SKM-1 (cell line): ENCODE measurements at regions not wholly inside any gene's neighbourhood (a gene's known extent, or its start where the extent isn't known, plus 50 kb on each side); places are given as distances from the start of the nearest gene placed in this dataset.

ENCODE experiments used
- DNase-seq: peaks from one replicate; lab custom pipeline; 2025; ENCODE audit not compliant: unreplicated experiment; lab: John Stamatoyannopoulos, UW

DNA sequence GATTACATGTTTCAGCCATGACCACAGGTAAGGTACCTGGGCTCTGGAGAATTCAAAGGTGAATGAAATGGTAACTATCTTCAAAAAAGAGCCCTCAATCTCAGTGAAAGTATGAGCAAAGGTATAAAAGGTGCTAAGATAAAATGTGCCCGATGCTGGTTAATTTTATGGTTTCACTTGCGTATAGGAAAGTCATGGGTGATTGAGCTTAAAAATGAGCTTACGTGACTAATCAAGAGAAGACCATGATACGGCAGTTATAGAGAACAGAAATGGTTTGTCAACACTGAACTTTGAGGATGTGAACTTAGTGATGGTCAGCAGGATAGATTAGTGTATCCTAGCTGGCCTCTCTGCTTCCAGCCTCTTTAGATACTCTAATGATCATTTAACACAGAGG, 320.1 kb downstream of the DEPDC1B start:
- DNase-seq = no peak

DNA sequence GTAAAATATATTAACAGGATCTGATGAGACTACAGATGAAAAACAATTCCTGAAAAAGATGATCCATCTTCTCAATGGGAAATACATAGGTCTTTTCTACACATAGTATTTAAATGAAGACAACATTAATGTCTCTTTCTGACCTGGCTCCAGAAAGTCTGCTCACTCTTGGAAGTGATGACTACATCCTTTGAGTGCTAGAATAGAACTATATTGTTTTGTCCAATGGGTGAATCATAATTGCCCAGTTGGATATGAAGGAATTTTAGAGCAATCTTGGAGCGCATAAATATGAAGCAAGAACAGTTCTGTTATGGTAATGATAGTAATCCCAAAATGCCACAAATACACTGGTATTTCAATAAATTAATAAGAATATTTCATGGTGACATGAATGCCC, 322.1 kb downstream of the DEPDC1B start:
- DNase-seq = no peak

DNA sequence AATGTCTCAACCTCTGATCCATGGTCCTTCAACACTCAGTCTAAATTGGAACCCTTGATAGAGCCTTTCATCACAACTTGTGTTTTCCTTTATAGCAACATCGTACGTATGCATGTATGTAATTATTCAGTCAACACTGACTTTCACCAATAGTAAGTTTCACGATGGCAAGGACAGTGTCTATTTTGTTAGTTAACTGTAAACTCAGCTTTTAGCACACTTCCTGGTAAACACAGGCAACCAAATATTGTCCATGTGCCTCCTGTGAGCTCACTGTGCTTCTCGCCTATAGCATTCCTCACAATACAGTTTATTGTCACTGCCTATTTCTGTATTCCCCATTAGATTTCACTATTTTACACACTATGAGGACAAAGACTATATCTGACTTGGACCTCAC, 323.1 kb downstream of the DEPDC1B start:
- DNase-seq = no peak

DNA sequence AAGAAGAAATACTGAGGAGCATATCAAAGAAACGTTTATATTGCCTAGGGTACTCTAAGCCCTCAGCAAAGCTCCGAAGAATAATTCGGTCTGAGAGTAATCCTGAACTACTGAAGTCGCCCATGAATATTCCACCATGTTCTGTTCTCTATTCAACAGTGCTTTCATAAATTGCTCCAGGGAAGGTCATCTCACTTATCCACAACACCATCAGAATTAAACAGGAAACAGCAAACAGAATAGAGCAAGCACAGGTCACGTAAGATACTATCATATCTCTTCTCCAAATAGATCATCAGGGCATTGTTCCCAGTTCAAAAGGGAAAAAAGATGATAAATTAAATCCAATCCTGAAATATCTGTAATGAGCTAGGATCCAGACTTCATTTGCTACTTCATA, 325.6 kb downstream of the DEPDC1B start:
- DNase-seq = no peak

DNA sequence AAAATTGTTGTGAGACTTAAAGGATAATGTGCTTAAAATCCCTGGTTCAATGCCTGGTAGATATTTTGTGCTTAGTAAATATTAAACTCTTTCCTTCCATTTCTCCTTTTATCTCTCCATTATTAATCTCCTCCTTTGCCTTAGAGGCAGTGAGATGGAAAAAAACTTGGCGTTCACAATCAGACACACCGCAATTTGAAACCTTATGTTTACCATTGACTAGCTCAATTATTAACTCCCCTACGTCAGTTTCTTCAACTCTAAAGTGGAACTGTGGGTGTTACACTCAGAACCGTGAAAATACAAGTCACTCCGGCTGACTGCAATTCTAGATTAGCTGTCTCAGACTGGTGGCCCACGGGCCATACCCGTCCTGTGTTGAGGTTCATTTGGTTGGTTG, 327.2 kb downstream of the DEPDC1B start:
- DNase-seq = no peak

DNA sequence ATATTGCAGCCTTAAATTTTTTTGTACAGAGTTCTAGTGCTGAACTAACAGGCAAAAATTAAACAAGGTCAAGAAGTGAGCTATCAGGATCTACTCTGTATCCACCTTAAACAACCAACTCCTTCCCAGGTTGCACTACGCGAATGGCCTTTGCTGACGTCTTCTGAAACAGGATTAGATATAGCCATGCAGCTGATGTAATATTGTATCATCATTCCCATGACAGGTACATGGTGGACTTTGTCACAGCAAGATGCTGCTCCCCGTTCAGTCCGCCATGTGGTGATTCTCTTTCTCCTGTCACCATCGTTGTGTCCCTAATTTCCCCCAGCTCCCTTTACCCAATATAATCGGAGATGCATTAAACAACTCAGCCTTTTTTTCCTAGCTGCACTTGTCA, 328.9 kb downstream of the DEPDC1B start:
- DNase-seq = no peak

DNA sequence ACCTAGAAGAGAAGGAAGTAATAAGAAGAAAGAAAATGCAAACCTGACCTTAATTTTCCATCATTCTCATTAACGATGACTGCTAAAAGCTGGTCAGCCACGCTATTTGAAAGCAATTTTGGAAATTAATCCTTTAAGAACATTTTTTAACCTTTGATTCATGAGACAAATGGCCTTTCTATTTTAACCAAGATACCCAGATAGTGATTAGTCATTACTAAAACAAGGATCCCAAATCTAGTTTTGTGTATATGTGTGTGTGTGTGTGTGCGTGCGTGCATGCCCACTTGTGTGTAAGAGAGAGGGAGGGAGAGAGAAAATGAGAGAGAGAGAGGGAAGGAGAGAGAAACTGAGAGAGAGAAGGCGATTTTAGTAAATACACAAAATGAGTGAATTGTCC, 329.5 kb downstream of the DEPDC1B start:
- DNase-seq = no peak

DNA sequence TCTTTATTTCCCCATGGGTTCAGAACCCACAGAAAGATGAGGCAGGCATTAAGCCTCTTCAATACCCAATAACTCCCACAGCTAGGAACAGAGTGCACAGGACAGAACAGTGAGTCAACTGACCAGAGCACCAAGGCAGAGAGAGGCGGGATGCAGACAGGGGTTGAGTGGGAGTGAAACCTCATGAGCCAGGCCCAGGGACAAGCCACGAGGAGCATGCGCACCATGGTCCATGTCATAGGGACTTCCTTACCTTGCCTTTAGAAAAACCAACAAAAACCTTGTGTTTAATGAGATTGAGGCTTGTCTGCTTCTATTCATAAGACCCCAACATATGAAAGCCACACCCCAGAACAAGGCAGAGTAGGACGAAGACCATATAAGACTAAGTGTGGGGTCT, 330.6 kb downstream of the DEPDC1B start:
- no peak for DNase-seq

DNA sequence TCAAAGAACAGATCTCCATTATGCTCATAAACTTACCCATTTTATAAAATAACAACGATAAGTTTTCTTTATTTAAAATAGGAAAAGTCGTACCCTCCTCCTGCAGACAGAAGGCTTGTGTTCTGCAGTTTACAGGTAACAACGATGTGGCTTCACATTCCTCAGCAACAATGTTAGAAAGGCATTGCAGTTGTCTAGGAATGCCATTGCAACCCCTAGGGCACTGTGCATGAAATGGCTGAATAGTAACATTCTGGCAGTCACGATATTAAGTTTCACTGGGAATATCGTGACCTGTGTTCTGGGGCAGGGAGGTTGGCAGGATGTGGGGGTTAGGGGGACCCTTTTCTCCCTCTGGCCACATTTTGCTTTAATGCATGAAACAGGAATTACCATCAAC, 331.9 kb downstream of the DEPDC1B start:
- DNase-seq = no peak

DNA sequence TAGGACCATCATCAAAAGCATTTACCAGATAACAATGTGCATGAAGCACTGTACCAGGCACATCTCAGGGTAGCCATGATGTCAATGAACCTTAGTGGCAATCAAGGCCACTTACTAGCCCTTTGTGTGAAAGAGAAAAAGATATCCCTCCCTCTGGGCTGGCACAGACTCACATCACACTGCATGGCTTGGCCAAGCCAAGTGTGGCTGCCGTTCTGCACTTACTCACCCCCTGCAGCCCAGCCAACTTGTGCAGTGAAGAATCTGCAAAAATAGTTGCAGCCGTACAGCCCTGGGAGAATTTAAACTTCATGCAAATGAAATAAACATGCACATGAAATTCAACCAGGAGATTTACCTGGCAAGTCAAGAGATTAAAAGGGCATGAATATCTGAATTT, 333.5 kb downstream of the DEPDC1B start:
- DNase-seq = no peak

DNA sequence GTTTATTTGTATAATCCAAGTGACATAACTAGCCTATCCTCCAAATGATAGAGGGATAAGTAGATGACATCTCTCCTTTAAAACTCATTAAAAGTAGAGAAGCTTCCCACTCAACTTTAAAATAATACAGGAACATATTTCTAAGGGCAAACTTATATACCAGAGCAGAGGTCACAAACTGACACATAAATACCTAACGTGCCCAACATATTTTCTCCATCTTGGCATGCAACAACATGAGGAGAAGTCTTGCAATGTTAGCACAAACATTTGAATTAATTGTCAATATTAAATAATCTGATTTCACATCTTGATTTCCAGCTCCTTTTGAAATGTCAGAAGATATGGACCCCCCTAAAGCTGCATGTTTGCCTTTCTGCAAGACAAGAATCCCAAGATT, 335.0 kb downstream of the DEPDC1B start:
- no peak for DNase-seq

DNA sequence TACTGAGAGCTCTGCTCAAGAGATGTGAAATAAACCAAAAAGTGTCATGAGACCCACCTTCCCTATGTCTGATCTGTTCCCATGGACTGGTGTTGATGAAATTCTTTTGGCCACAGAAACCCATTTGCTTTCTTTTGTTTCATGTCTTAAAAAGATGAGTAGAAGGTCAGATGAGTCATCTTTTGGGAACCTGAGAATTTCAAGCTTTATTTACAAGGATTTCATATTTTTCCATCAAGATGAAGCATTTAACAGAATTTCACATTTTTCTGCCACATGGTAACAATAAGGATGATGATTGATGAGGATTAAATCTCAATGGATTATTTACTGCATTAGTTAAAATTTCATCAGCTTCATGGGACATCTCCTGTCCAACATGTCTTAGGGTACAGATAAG, 337.8 kb downstream of the DEPDC1B start:
- no peak for DNase-seq

DNA sequence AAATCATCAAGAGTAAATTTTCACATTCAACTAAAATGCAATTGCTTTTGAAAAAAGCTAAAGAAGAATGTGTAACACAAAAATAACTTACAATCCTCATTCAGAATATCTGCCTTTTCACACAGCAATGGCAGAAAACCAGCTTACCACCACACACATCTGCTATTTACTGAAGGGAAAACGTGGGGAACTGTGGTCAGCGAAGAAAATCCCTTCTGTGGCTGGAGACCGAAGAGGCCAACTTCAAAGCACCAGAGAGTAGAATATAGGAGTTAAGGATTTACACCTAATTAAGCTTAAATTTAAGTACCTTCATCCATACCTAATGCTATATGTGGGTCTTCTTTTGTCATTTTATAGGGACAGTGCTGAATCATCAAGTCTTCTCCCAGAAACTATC, 339.6 kb downstream of the DEPDC1B start:
- DNase-seq = no peak

DNA sequence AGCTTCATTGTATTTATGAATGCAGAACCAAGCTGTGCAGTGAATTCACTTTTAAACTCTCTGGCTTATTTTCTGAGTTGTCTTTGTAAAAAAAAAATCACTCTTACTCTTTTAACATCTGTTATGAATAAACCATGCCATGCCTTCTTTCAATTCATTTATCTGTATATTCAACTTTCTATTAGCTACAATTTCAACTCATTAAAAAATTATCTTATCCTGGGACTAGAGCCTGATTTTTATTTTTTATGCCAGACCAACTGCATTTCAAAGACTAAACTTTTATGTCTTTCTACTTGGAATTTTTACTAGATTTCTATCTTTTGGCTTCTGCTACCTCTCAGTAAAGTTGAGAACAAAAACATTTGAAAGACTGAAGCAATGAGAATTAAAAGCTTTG, 342.7 kb downstream of the DEPDC1B start:
- no peak for DNase-seq

DNA sequence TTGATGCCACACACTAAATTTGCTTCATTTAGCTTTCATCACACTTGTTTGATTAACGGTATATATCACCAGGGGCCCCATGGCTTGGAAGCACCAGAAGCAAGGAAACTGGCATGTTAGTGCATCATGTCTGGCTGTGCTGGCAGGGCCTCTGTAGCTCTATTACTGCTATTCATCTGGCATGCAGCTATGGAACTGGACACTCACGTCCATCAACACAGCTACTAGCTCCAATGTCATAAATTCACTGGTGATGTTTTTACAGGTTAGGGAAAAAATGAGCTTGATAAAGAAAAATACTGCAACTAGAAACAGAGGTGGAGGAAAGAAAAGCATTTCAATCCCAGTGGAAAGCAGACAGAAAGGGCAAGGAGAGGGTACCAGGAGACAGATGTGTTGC, 343.2 kb downstream of the DEPDC1B start:
- DNase-seq = no peak

DNA sequence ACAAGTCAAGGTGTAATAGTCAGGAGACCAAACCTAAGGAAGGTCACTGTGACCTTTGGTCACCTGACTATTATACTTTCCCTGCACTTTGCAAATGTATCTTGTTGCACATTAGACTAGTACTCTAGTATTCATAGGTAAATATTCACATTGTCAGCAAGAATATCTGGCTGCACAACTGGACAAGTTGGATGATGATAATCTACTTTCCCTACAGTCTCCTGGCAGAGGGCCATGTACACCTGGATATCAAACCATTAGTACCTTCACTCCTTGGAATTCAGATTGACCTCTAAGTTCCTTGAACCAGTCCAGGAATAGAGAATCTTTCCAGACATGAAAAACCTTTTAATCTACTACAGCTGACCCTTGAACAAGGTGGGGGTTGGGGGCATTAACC, 344.8 kb downstream of the DEPDC1B start:
- DNase-seq = no peak

DNA sequence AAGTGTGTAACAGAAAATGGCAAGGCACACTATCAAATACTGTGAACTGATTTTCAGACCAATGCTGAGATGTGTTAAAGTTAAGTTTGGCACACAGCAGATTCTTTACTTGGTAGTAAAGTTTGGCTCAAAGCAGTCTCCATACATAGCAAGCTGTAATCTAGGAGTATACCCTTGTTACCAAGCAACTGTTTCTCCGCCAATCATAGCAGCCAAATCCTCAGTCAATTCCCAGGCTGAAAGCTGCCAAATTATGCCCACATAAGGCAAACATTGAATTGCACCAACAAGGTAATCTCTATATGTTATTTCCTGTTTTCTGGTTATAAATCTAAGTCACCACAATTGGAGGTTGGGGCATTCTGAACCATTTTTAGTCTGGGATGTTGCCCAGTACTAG, 345.7 kb downstream of the DEPDC1B start:
- no peak for DNase-seq

DNA sequence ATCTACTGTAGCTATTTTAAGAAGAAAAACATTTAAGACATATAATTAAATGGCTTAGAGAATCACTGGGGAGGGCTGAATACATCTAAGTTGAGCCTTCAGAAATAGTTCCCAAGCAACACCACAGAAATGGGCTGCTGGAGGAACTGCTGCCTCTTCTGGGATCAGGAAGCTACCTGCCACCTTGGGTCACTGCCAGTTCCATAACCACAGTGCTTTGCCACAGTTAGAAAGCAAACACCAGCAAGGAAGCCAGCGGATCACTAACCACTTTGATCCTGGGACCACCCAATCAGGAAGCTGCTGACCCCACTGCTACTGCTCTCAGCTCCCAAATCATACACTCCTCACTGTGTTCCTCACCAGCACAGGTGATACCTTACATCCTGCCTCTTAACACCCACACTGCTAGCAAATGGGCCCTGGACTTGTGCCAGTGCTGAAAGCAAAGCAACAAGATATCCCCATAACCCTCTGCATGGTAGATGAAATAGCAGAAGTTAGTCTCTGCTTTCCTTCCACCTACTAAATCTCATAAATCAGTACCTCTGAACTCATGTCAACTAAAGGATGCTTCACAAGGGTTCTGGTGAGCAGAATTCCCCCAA, 346.9 kb downstream of the DEPDC1B start:
- DNase-seq = no peak

DNA sequence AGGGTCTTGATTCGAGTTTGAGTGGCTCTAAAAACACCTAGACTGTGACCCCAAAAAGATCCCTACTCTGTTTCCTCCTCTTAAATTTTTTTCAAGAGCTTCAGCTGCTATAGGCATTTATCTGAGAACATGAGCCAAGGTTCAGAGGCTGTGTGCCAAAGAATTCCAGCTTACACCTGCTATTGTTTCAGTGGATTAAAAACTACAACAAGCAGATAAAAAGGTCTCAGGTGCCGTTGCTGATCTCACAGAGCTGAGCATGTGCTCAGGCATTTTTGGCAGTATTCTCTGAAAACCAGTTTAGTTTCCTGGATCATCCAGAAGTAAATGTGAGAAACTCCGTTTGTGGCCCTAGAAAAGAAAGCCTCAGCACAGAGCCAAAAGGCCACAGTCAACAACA, 349.2 kb downstream of the DEPDC1B start:
- no peak for DNase-seq

DNA sequence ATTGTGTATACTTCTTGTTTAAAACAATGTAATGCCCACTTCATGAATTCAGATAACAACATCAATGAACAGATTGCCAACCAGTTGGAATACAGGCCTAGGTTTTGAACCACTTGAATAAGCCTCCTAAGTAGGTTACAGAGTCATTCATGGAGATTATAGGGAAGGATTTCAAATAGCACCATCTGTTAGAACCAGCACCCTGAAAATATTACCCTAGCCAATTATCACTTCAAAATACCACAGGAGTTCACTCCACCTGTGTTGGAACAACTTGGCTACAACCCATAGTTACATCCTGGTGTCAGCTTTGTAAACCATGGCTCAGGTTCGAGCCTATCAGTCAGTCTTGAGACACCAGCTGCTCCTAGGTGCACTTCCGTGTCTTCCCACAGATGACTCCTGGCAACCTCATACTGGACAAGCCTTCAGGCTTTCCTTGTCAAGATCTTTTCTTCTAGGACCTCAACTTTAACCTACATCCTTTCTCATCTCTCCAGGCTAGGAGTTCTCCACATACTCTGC, 350.0 kb downstream of the DEPDC1B start:
- no peak for DNase-seq

DNA sequence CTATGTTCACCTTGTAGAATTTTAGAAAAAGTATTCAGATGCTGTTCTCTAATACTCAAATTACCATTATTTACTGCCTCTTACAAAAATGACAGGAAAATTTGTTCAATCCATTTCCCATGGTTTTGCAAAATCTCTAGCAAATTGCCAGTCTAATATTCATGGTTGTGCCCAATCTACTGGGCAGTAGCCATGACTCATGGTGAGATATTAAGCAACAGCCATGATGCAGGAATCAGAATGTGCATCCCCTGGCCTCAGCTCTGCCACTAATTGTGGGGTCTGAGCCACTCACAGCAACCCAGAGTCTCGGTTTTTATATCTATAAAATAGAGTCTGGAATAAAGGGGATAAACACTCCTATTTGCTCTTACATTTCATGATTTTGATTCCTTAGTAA, 353.6 kb downstream of the DEPDC1B start:
- no peak for DNase-seq

DNA sequence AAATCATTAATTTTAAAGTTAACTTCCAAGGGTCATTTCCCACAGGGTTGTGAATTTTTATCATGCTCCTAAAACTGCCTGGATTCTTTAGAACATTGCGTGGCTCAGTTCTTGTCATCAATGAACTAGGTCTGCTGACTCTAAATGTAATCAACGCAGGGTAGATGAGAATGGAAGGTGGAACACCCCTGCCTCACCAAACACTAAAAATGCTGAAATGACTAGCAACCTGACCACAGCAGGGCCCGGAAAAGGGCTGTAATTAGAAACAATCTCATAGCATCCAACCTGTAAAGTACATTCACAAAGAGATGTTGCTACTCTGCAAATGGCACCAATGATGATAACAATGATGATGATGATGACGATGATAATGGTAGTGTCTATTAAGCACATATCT, 356.9 kb downstream of the DEPDC1B start:
- DNase-seq = no peak

DNA sequence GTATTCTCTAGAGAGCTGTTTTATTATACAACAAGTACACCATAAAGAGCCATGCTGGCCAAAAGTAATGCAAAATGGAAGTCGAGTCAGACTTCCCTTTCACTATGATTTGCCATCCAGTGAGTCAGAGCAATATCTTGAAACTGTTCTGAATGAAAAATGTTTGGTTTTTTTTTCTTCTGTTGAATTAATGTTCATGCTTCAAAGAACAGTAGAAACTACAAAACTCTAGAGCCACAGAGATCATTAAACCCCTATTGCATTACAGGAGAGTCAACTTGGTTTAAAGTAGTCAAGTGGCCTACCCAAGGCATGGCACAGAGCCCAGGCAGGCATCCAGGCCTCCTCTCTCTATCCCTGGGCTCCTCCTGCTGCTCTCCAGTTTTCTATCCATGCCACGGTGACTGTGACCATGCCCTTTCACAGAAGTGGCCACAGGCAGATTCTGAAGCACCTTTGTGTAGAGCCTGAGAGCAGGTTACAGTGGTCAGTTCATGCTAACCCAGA, 358.9 kb downstream of the DEPDC1B start:
- DNase-seq = no peak
